ENCODE measurements at regions not wholly inside any gene's neighbourhood (a gene's known extent, or its start where the extent isn't known, plus 50 kb on each side); places are given as distances from the start of the nearest gene placed in this dataset.

DNA sequence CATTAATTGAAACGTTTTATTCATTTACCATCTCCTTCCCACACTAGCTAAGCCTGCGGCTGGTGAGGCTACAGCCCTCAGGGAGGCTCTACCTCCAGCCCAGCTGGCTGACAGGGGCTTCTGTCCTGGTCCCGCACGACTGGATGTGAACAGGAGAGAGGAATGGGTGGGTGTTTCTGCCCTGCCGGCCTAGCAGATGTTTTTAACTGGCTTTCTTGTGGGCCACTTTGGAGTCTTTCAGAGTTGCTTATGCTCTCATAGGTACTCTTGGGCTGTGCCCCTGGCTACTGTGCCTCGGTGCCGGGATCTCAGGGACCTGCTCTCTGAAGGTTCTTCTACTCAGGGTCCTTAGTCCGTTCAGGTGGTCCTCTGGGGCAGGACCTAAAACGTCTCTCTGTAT, 184.3 kb upstream of the TWIST2 start:
- TF ChIP-seq YY1 (IDR thresholded peaks at IDR 0.05; ENCODE audit: insufficient read depth, insufficient read length), result no peak
- TF ChIP-seq SUZ12 (IDR thresholded peaks at IDR 0.05; ENCODE audit: extremely low read depth, insufficient read depth, insufficient read length), result no peak
- TF ChIP-seq ZNF274 (IDR thresholded peaks at IDR 0.05; ENCODE audit: low read depth, low read length), result no peak

Data from NT2/D1 (cell line).